GM21390 (cell line): ENCODE measurements at regions not wholly inside any gene's neighbourhood (a gene's known extent, or its start where the extent isn't known, plus 50 kb on each side); places are given as distances from the start of the nearest gene placed in this dataset.

ENCODE experiments used
- ATAC-seq: cut with Tn5 transposase; IDR thresholded peaks from one replicate; pipeline ENCODE4 v1.9.1; 2021; ENCODE audit not compliant: unreplicated experiment

- ATAC-seq: no peak
Observed at GRCh38 chr5:2141254-2142000, 258.7 kb upstream of the IRX4 start.

GRCh38 chr5:2140501-2141175, 257.9 kb upstream of the IRX4 start:
- ATAC-seq: no peak

GRCh38 chr5:2139478-2139877, 256.8 kb upstream of the IRX4 start:
- ATAC-seq: no peak

- ATAC-seq: no peak
Observed at GRCh38 chr5:2138896-2139295, 256.2 kb upstream of the IRX4 start.

- no peak for ATAC-seq
Observed at GRCh38 chr5:2137444-2138050, 254.8 kb upstream of the IRX4 start.

- ATAC-seq: no peak
Observed at GRCh38 chr5:2136728-2137333, 254.1 kb upstream of the IRX4 start.

- ATAC-seq: no peak
Observed at GRCh38 chr5:2135833-2136232, 253.1 kb upstream of the IRX4 start.

- no peak for ATAC-seq
Observed at GRCh38 chr5:2135354-2135753, 252.6 kb upstream of the IRX4 start.

GRCh38 chr5:2134543-2135292, 252.0 kb upstream of the IRX4 start:
- ATAC-seq: no peak

GRCh38 chr5:2133936-2134335, 251.2 kb upstream of the IRX4 start:
- no peak for ATAC-seq

- ATAC-seq: no peak
Observed at GRCh38 chr5:2133080-2133479, 250.4 kb upstream of the IRX4 start.

- ATAC-seq: no peak
Observed at GRCh38 chr5:2132497-2132847, 249.7 kb upstream of the IRX4 start.

GRCh38 chr5:2131826-2132496, 249.2 kb upstream of the IRX4 start:
- ATAC-seq: no peak

- ATAC-seq: no peak
Observed at GRCh38 chr5:2131196-2131595, 248.5 kb upstream of the IRX4 start.

GRCh38 chr5:2130361-2130760, 247.6 kb upstream of the IRX4 start:
- no peak for ATAC-seq

- no peak for ATAC-seq
Observed at GRCh38 chr5:2129568-2130272, 247.0 kb upstream of the IRX4 start.

- ATAC-seq: no peak
Observed at GRCh38 chr5:2128686-2129355, 246.1 kb upstream of the IRX4 start.

GRCh38 chr5:2126512-2126911, 243.8 kb upstream of the IRX4 start:
- ATAC-seq: no peak

- ATAC-seq: no peak
Observed at GRCh38 chr5:2125901-2126265, 243.2 kb upstream of the IRX4 start.
